GM18907 (cell line): ENCODE measurements at regions not wholly inside any gene's neighbourhood (a gene's known extent, or its start where the extent isn't known, plus 50 kb on each side); places are given as distances from the start of the nearest gene placed in this dataset.

Experiments
- ATAC-seq: cut with Tn5 transposase; IDR thresholded peaks from one replicate; pipeline ENCODE4 v1.9.1; 2021; ENCODE audit warnings: mild to moderate bottlenecking, moderate library complexity; ENCODE audit not compliant: unreplicated experiment

GRCh38 chr10:105691811-105692210 lies 1050.7 kb downstream of the SORCS3 start:
- ATAC-seq = no peak

- ATAC-seq = no peak
These were observed 1041.8 kb downstream of the SORCS3 start for GRCh38 chr10:105682911-105683310.

GRCh38 chr10:105681051-105681450 lies 1040.0 kb downstream of the SORCS3 start:
- ATAC-seq = no peak

- no peak for ATAC-seq
These were observed 1038.7 kb downstream of the SORCS3 start for GRCh38 chr10:105679781-105680180.

- no peak for ATAC-seq
These were observed 1034.2 kb downstream of the SORCS3 start for GRCh38 chr10:105675333-105675732.

- no peak for ATAC-seq
These were observed 1033.4 kb downstream of the SORCS3 start for GRCh38 chr10:105674448-105674847.

- ATAC-seq = no peak
These were observed 1017.6 kb downstream of the SORCS3 start for GRCh38 chr10:105658696-105659095.

GRCh38 chr10:105656856-105657255 lies 1015.8 kb downstream of the SORCS3 start:
- no peak for ATAC-seq

- no peak for ATAC-seq
These were observed 1009.2 kb downstream of the SORCS3 start for GRCh38 chr10:105650306-105650705.

- no peak for ATAC-seq
These were observed 1006.3 kb downstream of the SORCS3 start for GRCh38 chr10:105647354-105647753.

- ATAC-seq = no peak
These were observed 1003.9 kb downstream of the SORCS3 start for GRCh38 chr10:105644978-105645377.

GRCh38 chr10:105644559-105644958 lies 1003.5 kb downstream of the SORCS3 start:
- ATAC-seq = no peak

- no peak for ATAC-seq
These were observed 1003.0 kb downstream of the SORCS3 start for GRCh38 chr10:105644091-105644490.

- ATAC-seq = no peak
These were observed 1002.6 kb downstream of the SORCS3 start for GRCh38 chr10:105643660-105644059.

- no peak for ATAC-seq
These were observed 993.2 kb downstream of the SORCS3 start for GRCh38 chr10:105634281-105634680.

GRCh38 chr10:105615715-105616365 lies 974.8 kb downstream of the SORCS3 start:
- no peak for ATAC-seq

- no peak for ATAC-seq
These were observed 970.2 kb downstream of the SORCS3 start for GRCh38 chr10:105611244-105611798.

GRCh38 chr10:105609451-105609850 lies 968.4 kb downstream of the SORCS3 start:
- ATAC-seq = no peak

- ATAC-seq = no peak
These were observed 964.8 kb downstream of the SORCS3 start for GRCh38 chr10:105605918-105606317.

GRCh38 chr10:105605104-105605503 lies 964.0 kb downstream of the SORCS3 start:
- ATAC-seq = no peak

- no peak for ATAC-seq
These were observed 957.1 kb downstream of the SORCS3 start for GRCh38 chr10:105598207-105598606.

- ATAC-seq = no peak
These were observed 956.2 kb downstream of the SORCS3 start for GRCh38 chr10:105597312-105597711.

GRCh38 chr10:105596749-105597148 lies 955.7 kb downstream of the SORCS3 start:
- no peak for ATAC-seq
